Activated CD4-positive, alpha-beta T cell treated with anti-CD3 and anti-CD28 coated beads, Interleukin-2, amount 10 ng/mL, durations not matched to agents 24 days and 14 days (primary cell): ENCODE measurements at regions not wholly inside any gene's neighbourhood (a gene's known extent, or its start where the extent isn't known, plus 50 kb on each side); places are given as distances from the start of the nearest gene placed in this dataset.

ENCODE experiments used
- DNase-seq: peaks from one replicate; pipeline ENCODE4 v3.0.0; 2022
- H3K27ac Mint-ChIP-seq: one replicate; pipeline ENCODE4 v1.8.0; 2022; ENCODE audit warnings: mild to moderate bottlenecking, mixed read lengths
- H3K27me3 Mint-ChIP-seq: one replicate; pipeline ENCODE4 v1.8.0; 2022; ENCODE audit warnings: mixed read lengths
- H3K36me3 Mint-ChIP-seq: one replicate; pipeline ENCODE4 v1.8.0; 2022; ENCODE audit warnings: low read depth, mild to moderate bottlenecking, mixed read lengths
- H3K4me1 Mint-ChIP-seq: one replicate; pipeline ENCODE4 v1.8.0; 2021; ENCODE audit warnings: mixed read lengths
- H3K4me3 Mint-ChIP-seq: one replicate; pipeline ENCODE4 v1.8.0; 2022; ENCODE audit warnings: mild to moderate bottlenecking, moderate library complexity, mixed read lengths
- H3K9me3 Mint-ChIP-seq: one replicate; pipeline ENCODE4 v1.8.0; 2021; ENCODE audit warnings: mixed read lengths
- intact Hi-C: fragments of 100-400 bp; cut with micrococcal nuclease; formaldehyde crosslinking; loops from one replicate; pipeline ENCODE4 v1.15.1; 2023

- H3K27me3 Mint-ChIP-seq: peaks cover 45% of the 10 kb centered on the region
- no peaks in the 10 kb centered on the region for H3K36me3 Mint-ChIP-seq
- no peaks in the 10 kb centered on the region for H3K9me3 Mint-ChIP-seq
- DNase-seq: no peak
- no peak overlapping the region for H3K4me3 Mint-ChIP-seq
- peaks cover 14% of the 10 kb centered on the region for H3K4me1 Mint-ChIP-seq
- H3K27ac Mint-ChIP-seq: no peak overlapping the region
- intact Hi-C loops: no loop called here
Observed at GRCh38 chr3:107428051-107428858, 51.0 kb downstream of the CCDC54 start.

GRCh38 chr3:107429320-107430181 is 52.3 kb downstream of the CCDC54 start:
- H3K27me3 Mint-ChIP-seq: peaks cover 51% of the 10 kb centered on the region
- peak overlapping the region; percentile 82 for H3K4me3 Mint-ChIP-seq
- intact Hi-C loops: loop anchor here (1.0 to 10.0 kb wide), 6 partner anchors 8 to 245 kb away; partner anchors contain the start of gene BBX
- peaks cover 14% of the 10 kb centered on the region for H3K4me1 Mint-ChIP-seq
- H3K36me3 Mint-ChIP-seq: no peaks in the 10 kb centered on the region
- H3K27ac Mint-ChIP-seq: peak overlapping the region; percentile 45
- DNase-seq: peak; percentile 87
- H3K9me3 Mint-ChIP-seq: no peaks in the 10 kb centered on the region

GRCh38 chr3:107430214-107430995 is 53.2 kb downstream of the CCDC54 start:
- H3K36me3 Mint-ChIP-seq: no peaks in the 10 kb centered on the region
- peak; percentile 64 for DNase-seq
- H3K27me3 Mint-ChIP-seq: peaks cover 56% of the 10 kb centered on the region
- H3K9me3 Mint-ChIP-seq: no peaks in the 10 kb centered on the region
- peaks cover 14% of the 10 kb centered on the region for H3K4me1 Mint-ChIP-seq
- intact Hi-C loops: loop anchor here (1.0 to 10.0 kb wide), 6 partner anchors 9 to 244 kb away; partner anchors contain the start of gene BBX
- H3K4me3 Mint-ChIP-seq: peak overlapping the region; percentile 82
- H3K27ac Mint-ChIP-seq: peak overlapping the region; percentile 68

- H3K4me1 Mint-ChIP-seq: peaks cover 14% of the 10 kb centered on the region
- no peaks in the 10 kb centered on the region for H3K9me3 Mint-ChIP-seq
- peak overlapping the region; percentile 82 for H3K4me3 Mint-ChIP-seq
- DNase-seq: peak; percentile 76
- peaks cover 52% of the 10 kb centered on the region for H3K27me3 Mint-ChIP-seq
- no peaks in the 10 kb centered on the region for H3K36me3 Mint-ChIP-seq
- peak overlapping the region; percentile 68 for H3K27ac Mint-ChIP-seq
- intact Hi-C loops: loop anchor here (1.0 to 10.0 kb wide), 6 partner anchors 10 to 244 kb away; partner anchors contain the start of gene BBX
Observed at GRCh38 chr3:107430996-107431245, 53.7 kb downstream of the CCDC54 start.

GRCh38 chr3:107431246-107432012 is 54.2 kb downstream of the CCDC54 start:
- peaks cover 52% of the 10 kb centered on the region for H3K27me3 Mint-ChIP-seq
- H3K27ac Mint-ChIP-seq: peak overlapping the region; percentile 85
- H3K36me3 Mint-ChIP-seq: no peaks in the 10 kb centered on the region
- no peaks in the 10 kb centered on the region for H3K9me3 Mint-ChIP-seq
- peak overlapping the region; percentile 91 for H3K4me3 Mint-ChIP-seq
- peak; percentile 81 for DNase-seq
- H3K4me1 Mint-ChIP-seq: peaks cover 14% of the 10 kb centered on the region
- intact Hi-C loops: loop anchor here (2.0 to 10.0 kb wide), 4 partner anchors 17 to 243 kb away; no protein-coding TSS in a partner anchor

- intact Hi-C loops: loop anchor here (10.0 kb wide), 2 partner anchors 163 to 243 kb away; no protein-coding TSS in a partner anchor
- Mint-ChIP-seq H3K4me3 (peak overlapping the region; percentile 91), H3K9me3 (no peaks in the 10 kb centered on the region), H3K27ac (peak overlapping the region; percentile 85), H3K4me1 (peaks cover 14% of the 10 kb centered on the region), H3K36me3 (no peaks in the 10 kb centered on the region), H3K27me3 (peaks cover 50% of the 10 kb centered on the region)
- no peak for DNase-seq
Observed at GRCh38 chr3:107432013-107432515, 54.8 kb downstream of the CCDC54 start.

- no peaks in the 10 kb centered on the region for H3K36me3 Mint-ChIP-seq
- peak overlapping the region; percentile 48 for H3K4me3 Mint-ChIP-seq
- H3K9me3 Mint-ChIP-seq: no peaks in the 10 kb centered on the region
- H3K27ac Mint-ChIP-seq: no peak overlapping the region
- DNase-seq: no peak
- H3K27me3 Mint-ChIP-seq: peaks cover 46% of the 10 kb centered on the region
- intact Hi-C loops: loop anchor here (10.0 kb wide), 2 partner anchors 162 to 242 kb away; no protein-coding TSS in a partner anchor
- H3K4me1 Mint-ChIP-seq: peaks cover 14% of the 10 kb centered on the region
Observed at GRCh38 chr3:107432646-107433045, 55.4 kb downstream of the CCDC54 start.

GRCh38 chr3:107436029-107436428 is 58.8 kb downstream of the CCDC54 start:
- H3K4me3 Mint-ChIP-seq: no peak overlapping the region
- H3K27ac Mint-ChIP-seq: no peak overlapping the region
- peaks cover 4% of the 10 kb centered on the region for H3K4me1 Mint-ChIP-seq
- H3K9me3 Mint-ChIP-seq: no peaks in the 10 kb centered on the region
- no peak for DNase-seq
- no peaks in the 10 kb centered on the region for H3K36me3 Mint-ChIP-seq
- H3K27me3 Mint-ChIP-seq: peaks cover 29% of the 10 kb centered on the region
- intact Hi-C loops: loop anchor here (10.0 kb wide), 2 partner anchors 159 to 239 kb away; no protein-coding TSS in a partner anchor

- no peak overlapping the region for H3K27ac Mint-ChIP-seq
- no peak overlapping the region for H3K4me3 Mint-ChIP-seq
- intact Hi-C loops: loop anchor here (10.0 kb wide), 2 partner anchors 156 to 236 kb away; no protein-coding TSS in a partner anchor
- peaks cover 20% of the 10 kb centered on the region for H3K27me3 Mint-ChIP-seq
- no peak for DNase-seq
- H3K9me3 Mint-ChIP-seq: no peaks in the 10 kb centered on the region
- no peaks in the 10 kb centered on the region for H3K36me3 Mint-ChIP-seq
- H3K4me1 Mint-ChIP-seq: no peaks in the 10 kb centered on the region
Observed at GRCh38 chr3:107438671-107439070, 61.4 kb downstream of the CCDC54 start.

GRCh38 chr3:107441617-107442016 is 64.4 kb downstream of the CCDC54 start:
- H3K27me3 Mint-ChIP-seq: peaks cover 9% of the 10 kb centered on the region
- no peak overlapping the region for H3K27ac Mint-ChIP-seq
- H3K9me3 Mint-ChIP-seq: no peaks in the 10 kb centered on the region
- no peak overlapping the region for H3K4me3 Mint-ChIP-seq
- intact Hi-C loops: no loop called here
- DNase-seq: no peak
- no peaks in the 10 kb centered on the region for H3K4me1 Mint-ChIP-seq
- H3K36me3 Mint-ChIP-seq: no peaks in the 10 kb centered on the region

- DNase-seq: no peak
- H3K27me3 Mint-ChIP-seq: peaks cover 3% of the 10 kb centered on the region
- H3K4me1 Mint-ChIP-seq: no peaks in the 10 kb centered on the region
- no peaks in the 10 kb centered on the region for H3K9me3 Mint-ChIP-seq
- intact Hi-C loops: no loop called here
- H3K27ac Mint-ChIP-seq: no peak overlapping the region
- no peak overlapping the region for H3K4me3 Mint-ChIP-seq
- H3K36me3 Mint-ChIP-seq: no peaks in the 10 kb centered on the region
Observed at GRCh38 chr3:107443461-107443860, 66.2 kb downstream of the CCDC54 start.

- peak; percentile 29 for DNase-seq
- Mint-ChIP-seq H3K27ac (no peak overlapping the region), H3K9me3 (no peaks in the 10 kb centered on the region), H3K4me1 (no peaks in the 10 kb centered on the region), H3K4me3 (no peak overlapping the region), H3K36me3 (no peaks in the 10 kb centered on the region), H3K27me3 (peaks cover 3% of the 10 kb centered on the region)
- intact Hi-C loops: no loop called here
Observed at GRCh38 chr3:107446706-107447105, 69.5 kb downstream of the CCDC54 start.
